Keratinocyte (primary cell): ENCODE measurements at regions not wholly inside any gene's neighbourhood (a gene's known extent, or its start where the extent isn't known, plus 50 kb on each side); places are given as distances from the start of the nearest gene placed in this dataset.

ENCODE experiments used
- DNase-seq: peaks from one replicate; pipeline ENCODE4 v3.0.0-alpha.2; 2011; ENCODE audit warnings: low read depth, missing footprints, low spot score
- FAIRE-seq: peaks from 2 replicates; lab custom pipeline; 2011; peaks lifted over from hg19 to GRCh38; lab: Jason Lieb, UNC
- H2AFZ ChIP-seq: 2 replicates; pipeline ENCODE4 v1.6.0; 2012; ENCODE audit warnings: low read length, control low read depth, inconsistent platforms; ENCODE audit not compliant: control insufficient read depth
- H3K27ac ChIP-seq: 2 replicates; pipeline ENCODE4 v1.5.1; 2011; ENCODE audit warnings: low read length; ENCODE audit not compliant: control insufficient read depth, insufficient read depth
- H3K27me3 ChIP-seq: 3 replicates; pipeline ENCODE4 v1.6.0; 2011; ENCODE audit warnings: low read length; ENCODE audit not compliant: control insufficient read depth, insufficient read depth; ENCODE audit errors: extremely low read depth
- H3K36me3 ChIP-seq, 2 experiments: 2 replicates in 1 of 2; 3 replicates in 1 of 2; pipeline ENCODE4 v1.5.1; 2011; ENCODE audit warnings: low read length in 2 of 2, mild to moderate bottlenecking in 1 of 2; ENCODE audit not compliant: control insufficient read depth in 2 of 2, insufficient read depth in 2 of 2; ENCODE audit errors: extremely low read depth in 1 of 2
- H3K4me1 ChIP-seq: 3 replicates; pipeline ENCODE4 v1.5.1; 2011; ENCODE audit warnings: low read length; ENCODE audit not compliant: control insufficient read depth, insufficient read depth; ENCODE audit errors: extremely low read depth
- H3K4me2 ChIP-seq: 3 replicates; pipeline ENCODE4 v1.6.0; 2011; ENCODE audit warnings: low read depth, low read length; ENCODE audit not compliant: control insufficient read depth, insufficient read depth; ENCODE audit errors: extremely low read depth
- H3K4me3 ChIP-seq, 3 experiments: fragments of 200-600 bp in 1 of 3; sonication (generic) in 1 of 3; 2 replicates in 2 of 3; 3 replicates in 1 of 3; pipeline ENCODE4 v1.5.1; 2011 to 2016; ENCODE audit warnings: low read length in 3 of 3, mild to moderate bottlenecking in 3 of 3, control low read depth in 2 of 3, inconsistent platforms in 1 of 3, low read depth in 1 of 3, mixed read lengths in 1 of 3, mixed run types in 1 of 3, moderate library complexity in 1 of 3; ENCODE audit not compliant: control insufficient read depth in 2 of 3, insufficient read depth in 2 of 3; ENCODE audit errors: extremely low read depth in 1 of 3
- H3K79me2 ChIP-seq: 2 replicates; pipeline ENCODE4 v1.6.0; 2012; ENCODE audit warnings: low read length; ENCODE audit not compliant: control insufficient read depth, insufficient read depth
- H3K9ac ChIP-seq: 3 replicates; pipeline ENCODE4 v1.6.0; 2011; ENCODE audit warnings: low read length; ENCODE audit not compliant: control insufficient read depth, insufficient read depth; ENCODE audit errors: extremely low read depth
- H3K9me1 ChIP-seq: 3 replicates; pipeline ENCODE4 v1.6.0; 2011; ENCODE audit warnings: low read length; ENCODE audit not compliant: control insufficient read depth, insufficient read depth; ENCODE audit errors: extremely low read depth
- H3K9me3 ChIP-seq: 2 replicates; pipeline ENCODE4 v1.5.1; 2012; ENCODE audit warnings: low read depth, low read length; ENCODE audit not compliant: control insufficient read depth
- H4K20me1 ChIP-seq: 3 replicates; pipeline ENCODE4 v1.6.0; 2011; ENCODE audit warnings: low read length; ENCODE audit not compliant: control insufficient read depth, insufficient read depth; ENCODE audit errors: extremely low read depth
- EZH2 ChIP-seq: IDR thresholded peaks from one replicate; pipeline ENCODE4 v1.6.1; 2012; ENCODE audit warnings: inconsistent platforms, mild to moderate bottlenecking, low read length, moderate library complexity
- dilution Hi-C: fragments of 300-500 bp; cut with MboI; formaldehyde crosslinking; loops from one replicate; pipeline ENCODE4 v1.7.0; 2020; ENCODE audit warnings: low sequenced_read_pairs; ENCODE audit not compliant: extremely low pct_ligation_motif_present
- TF ChIP-seq, protein P1 (sequence below), 3 experiments: IDR thresholded peaks in 1 of 3; conservative IDR thresholded peaks in 1 of 3; optimal IDR thresholded peaks in 1 of 3; 2 replicates in 2 of 3; 3 replicates in 1 of 3; pipeline versions ENCODE3 to v1.5.1; 2011; ENCODE audit warnings: low read length in 3 of 3, mild to moderate bottlenecking in 3 of 3, moderate library complexity in 2 of 3, control low read depth in 1 of 3, inconsistent platforms in 1 of 3; ENCODE audit not compliant: insufficient read depth in 2 of 3; ENCODE audit errors: extremely low read depth in 1 of 3

GRCh38 chr19:28636706-28637105 lies 576.2 kb downstream of the UQCRFS1 start:
- Histone ChIP-seq H3K9ac (no peak overlapping the region), H3K4me3 (no peak overlapping the region), H3K9me1 (no peaks in the 10 kb centered on the region), H3K4me1 (no peaks in the 10 kb centered on the region), H3K27ac (no peak overlapping the region), H3K4me2 (no peak overlapping the region), H2AFZ (no peak overlapping the region), H3K79me2 (no peaks in the 10 kb centered on the region), H3K27me3 (no peaks in the 10 kb centered on the region), H3K36me3 (no peaks in the 10 kb centered on the region), H4K20me1 (no peaks in the 10 kb centered on the region), H3K9me3 (peaks cover 5% of the 10 kb centered on the region)
- TF ChIP-seq, protein P1, sequence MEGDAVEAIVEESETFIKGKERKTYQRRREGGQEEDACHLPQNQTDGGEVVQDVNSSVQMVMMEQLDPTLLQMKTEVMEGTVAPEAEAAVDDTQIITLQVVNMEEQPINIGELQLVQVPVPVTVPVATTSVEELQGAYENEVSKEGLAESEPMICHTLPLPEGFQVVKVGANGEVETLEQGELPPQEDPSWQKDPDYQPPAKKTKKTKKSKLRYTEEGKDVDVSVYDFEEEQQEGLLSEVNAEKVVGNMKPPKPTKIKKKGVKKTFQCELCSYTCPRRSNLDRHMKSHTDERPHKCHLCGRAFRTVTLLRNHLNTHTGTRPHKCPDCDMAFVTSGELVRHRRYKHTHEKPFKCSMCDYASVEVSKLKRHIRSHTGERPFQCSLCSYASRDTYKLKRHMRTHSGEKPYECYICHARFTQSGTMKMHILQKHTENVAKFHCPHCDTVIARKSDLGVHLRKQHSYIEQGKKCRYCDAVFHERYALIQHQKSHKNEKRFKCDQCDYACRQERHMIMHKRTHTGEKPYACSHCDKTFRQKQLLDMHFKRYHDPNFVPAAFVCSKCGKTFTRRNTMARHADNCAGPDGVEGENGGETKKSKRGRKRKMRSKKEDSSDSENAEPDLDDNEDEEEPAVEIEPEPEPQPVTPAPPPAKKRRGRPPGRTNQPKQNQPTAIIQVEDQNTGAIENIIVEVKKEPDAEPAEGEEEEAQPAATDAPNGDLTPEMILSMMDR (optimal IDR thresholded peaks at IDR 0.05 in 1 of 3, IDR thresholded peaks at IDR 0.05 in 1 of 3, conservative IDR thresholded peaks at IDR 0.05 in 1 of 3; ENCODE audit: extremely low read depth in 1 of 3, insufficient read depth in 2 of 3, low read length in 3 of 3) = no peak
- no peak for TF ChIP-seq EZH2
- dilution Hi-C loops = no loop called here
- no peak for FAIRE-seq
- no peak for DNase-seq

DNA sequence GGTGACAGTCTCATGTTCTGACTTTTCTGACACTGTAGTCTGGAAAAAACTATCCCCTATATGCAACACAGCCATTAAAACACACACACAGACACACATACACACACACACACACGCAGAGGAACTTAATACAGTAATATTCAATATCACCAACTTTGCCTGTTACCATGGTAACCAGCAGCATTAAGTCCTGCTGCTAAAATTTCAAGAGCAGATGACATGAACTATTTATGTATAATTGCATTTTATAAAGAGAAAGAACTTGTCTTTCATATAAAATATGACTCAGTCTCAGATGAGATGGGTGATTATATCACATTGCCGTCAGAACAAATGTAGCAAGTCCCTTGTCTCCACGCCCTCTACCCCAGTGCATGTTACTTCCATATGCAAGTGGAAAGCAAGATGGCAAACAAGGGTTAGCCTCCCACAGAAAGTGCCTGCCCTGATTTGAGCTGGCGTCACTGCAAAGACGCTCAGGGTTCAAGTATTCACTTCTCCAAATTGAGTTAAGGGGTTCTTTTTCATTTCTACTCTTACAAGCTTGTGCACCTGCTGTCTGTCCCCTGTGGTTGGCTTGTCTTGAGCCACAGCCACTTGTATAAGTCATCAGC lies 576.8 kb downstream of the UQCRFS1 start:
- TF ChIP-seq, protein P1 (optimal IDR thresholded peaks at IDR 0.05 in 1 of 3, IDR thresholded peaks at IDR 0.05 in 1 of 3, conservative IDR thresholded peaks at IDR 0.05 in 1 of 3; ENCODE audit: extremely low read depth in 1 of 3, insufficient read depth in 2 of 3, low read length in 3 of 3) = no peak
- no peak for TF ChIP-seq EZH2
- no peaks in the 10 kb centered on the region for H3K9me1 ChIP-seq
- H2AFZ ChIP-seq = no peak overlapping the region
- H3K79me2 ChIP-seq = no peaks in the 10 kb centered on the region
- H3K9me3 ChIP-seq = peaks cover 2% of the 10 kb centered on the region
- no peak for FAIRE-seq
- dilution Hi-C loops = no loop called here
- no peak overlapping the region for H3K4me3 ChIP-seq
- H3K4me1 ChIP-seq = no peaks in the 10 kb centered on the region
- H3K4me2 ChIP-seq = no peak overlapping the region
- no peak overlapping the region for H3K27ac ChIP-seq
- H3K36me3 ChIP-seq = no peaks in the 10 kb centered on the region
- H3K9ac ChIP-seq = no peak overlapping the region
- H3K27me3 ChIP-seq = no peaks in the 10 kb centered on the region
- DNase-seq = no peak
- H4K20me1 ChIP-seq = no peaks in the 10 kb centered on the region
